ENCODE measurements at regions not wholly inside any gene's neighbourhood (a gene's known extent, or its start where the extent isn't known, plus 50 kb on each side); places are given as distances from the start of the nearest gene placed in this dataset.

GRCh38 chr11:134654161-134654915 lies 242.3 kb upstream of the B3GAT1 start:
- Mint-ChIP-seq H3K4me1 (ENCODE audit: insufficient read depth, unreplicated experiment) (no peaks in the 10 kb centered on the region), H3K4me3 (ENCODE audit: unreplicated experiment) (no peak overlapping the region), H3K27me3 (ENCODE audit: insufficient read depth, unreplicated experiment) (no peaks in the 10 kb centered on the region), H3K36me3 (ENCODE audit: insufficient read depth, unreplicated experiment) (no peaks in the 10 kb centered on the region), H3K27ac (ENCODE audit: low read depth, unreplicated experiment) (no peak overlapping the region), H3K9me3 (ENCODE audit: unreplicated experiment) (peaks cover 24% of the 10 kb centered on the region)
- CTCF ChIA-PET: interaction anchor here (0.7 kb wide), 1 partner anchor 8 kb away, joined by 3 read pairs; no protein-coding TSS in a partner anchor
- POLR2A ChIA-PET: no interaction called here
- TF ChIP-seq, protein P1, sequence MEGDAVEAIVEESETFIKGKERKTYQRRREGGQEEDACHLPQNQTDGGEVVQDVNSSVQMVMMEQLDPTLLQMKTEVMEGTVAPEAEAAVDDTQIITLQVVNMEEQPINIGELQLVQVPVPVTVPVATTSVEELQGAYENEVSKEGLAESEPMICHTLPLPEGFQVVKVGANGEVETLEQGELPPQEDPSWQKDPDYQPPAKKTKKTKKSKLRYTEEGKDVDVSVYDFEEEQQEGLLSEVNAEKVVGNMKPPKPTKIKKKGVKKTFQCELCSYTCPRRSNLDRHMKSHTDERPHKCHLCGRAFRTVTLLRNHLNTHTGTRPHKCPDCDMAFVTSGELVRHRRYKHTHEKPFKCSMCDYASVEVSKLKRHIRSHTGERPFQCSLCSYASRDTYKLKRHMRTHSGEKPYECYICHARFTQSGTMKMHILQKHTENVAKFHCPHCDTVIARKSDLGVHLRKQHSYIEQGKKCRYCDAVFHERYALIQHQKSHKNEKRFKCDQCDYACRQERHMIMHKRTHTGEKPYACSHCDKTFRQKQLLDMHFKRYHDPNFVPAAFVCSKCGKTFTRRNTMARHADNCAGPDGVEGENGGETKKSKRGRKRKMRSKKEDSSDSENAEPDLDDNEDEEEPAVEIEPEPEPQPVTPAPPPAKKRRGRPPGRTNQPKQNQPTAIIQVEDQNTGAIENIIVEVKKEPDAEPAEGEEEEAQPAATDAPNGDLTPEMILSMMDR (IDR thresholded peaks at IDR 0.05; ENCODE audit: unreplicated experiment): no peak
- intact Hi-C loops (cut with micrococcal nuclease): no loop called here
- DNase-seq (ENCODE audit: unreplicated experiment): no peak
- no TSS peak for BruUV-seq (replicated peaks)

DNA sequence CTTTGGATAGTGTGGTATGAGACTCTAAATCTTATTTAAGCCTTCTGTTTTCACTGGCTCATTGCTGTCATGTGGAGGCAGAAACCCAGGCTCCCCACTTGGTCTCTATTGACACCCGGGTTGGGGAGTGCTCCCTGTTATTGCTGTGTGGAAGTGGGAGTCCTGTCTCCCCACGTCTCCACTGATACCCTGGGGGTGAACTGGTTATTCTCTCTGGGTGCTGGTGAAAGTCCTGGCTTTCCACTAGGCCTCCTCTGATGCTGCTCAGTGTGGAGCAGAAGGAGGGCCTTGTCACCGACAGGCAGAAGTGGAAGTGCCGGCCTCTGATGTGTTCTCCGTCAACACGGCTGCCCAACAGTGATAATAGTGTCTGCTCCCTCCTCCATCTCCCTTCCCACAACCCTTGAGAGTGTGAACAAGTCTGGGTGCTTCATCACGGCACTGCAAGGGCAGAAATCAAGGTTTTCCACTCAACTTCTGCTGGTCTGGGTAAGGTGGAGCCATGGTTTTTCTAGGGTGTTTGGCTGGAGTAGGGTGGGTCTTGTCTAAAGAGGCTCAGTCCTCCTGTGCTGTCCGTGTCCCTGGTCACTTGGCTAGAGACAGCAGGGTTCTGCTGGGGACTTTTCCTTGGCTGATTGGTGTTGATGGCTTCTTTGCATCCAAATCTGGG lies 240.7 kb upstream of the B3GAT1 start:
- DNase-seq (ENCODE audit: unreplicated experiment): no peak
- ChIA-PET CTCF (interaction anchor here (0.7 kb wide), 1 partner anchor 10 kb away, joined by 3 read pairs; no protein-coding TSS in a partner anchor), POLR2A (interaction anchor here (0.6 kb wide), 1 partner anchor 77 kb away, joined by 3 read pairs; no protein-coding TSS in a partner anchor)
- Mint-ChIP-seq H3K27ac (ENCODE audit: low read depth, unreplicated experiment) (no peak overlapping the region), H3K4me3 (ENCODE audit: unreplicated experiment) (no peak overlapping the region), H3K9me3 (ENCODE audit: unreplicated experiment) (peaks cover 24% of the 10 kb centered on the region), H3K36me3 (ENCODE audit: insufficient read depth, unreplicated experiment) (no peaks in the 10 kb centered on the region), H3K27me3 (ENCODE audit: insufficient read depth, unreplicated experiment) (no peaks in the 10 kb centered on the region), H3K4me1 (ENCODE audit: insufficient read depth, unreplicated experiment) (no peaks in the 10 kb centered on the region)
- intact Hi-C loops (cut with micrococcal nuclease): no loop called here
- BruUV-seq (replicated peaks): no TSS peak
- TF ChIP-seq, protein P1 (IDR thresholded peaks at IDR 0.05; ENCODE audit: unreplicated experiment): no peak

GRCh38 chr11:134647066-134647743 lies 235.2 kb upstream of the B3GAT1 start:
- TF ChIP-seq, protein P1 (IDR thresholded peaks at IDR 0.05; ENCODE audit: unreplicated experiment): no peak
- Mint-ChIP-seq H3K27me3 (ENCODE audit: insufficient read depth, unreplicated experiment) (no peaks in the 10 kb centered on the region), H3K36me3 (ENCODE audit: insufficient read depth, unreplicated experiment) (no peaks in the 10 kb centered on the region)

DNA sequence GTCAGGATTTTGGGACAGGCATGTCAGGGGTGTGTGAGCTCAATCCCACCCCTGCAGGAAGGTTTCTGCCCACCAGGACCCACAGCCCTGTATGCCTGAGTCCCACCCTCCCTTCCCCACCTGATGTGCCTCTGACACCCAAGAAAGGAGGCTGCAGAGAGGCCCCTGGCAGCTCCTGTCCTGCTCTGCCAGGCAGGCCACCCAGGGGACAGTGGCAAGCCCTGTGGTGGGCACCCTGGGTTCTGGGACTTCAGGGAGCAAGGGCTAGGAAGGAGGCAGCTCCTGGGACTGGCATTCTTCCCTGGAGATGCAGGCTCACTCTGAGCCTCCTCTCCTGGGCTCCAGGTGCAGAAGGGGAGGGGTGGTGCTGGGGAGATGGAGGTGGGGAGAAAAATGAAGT lies 234.5 kb upstream of the B3GAT1 start:
- no peak overlapping the region for H3K27ac Mint-ChIP-seq (ENCODE audit: low read depth, unreplicated experiment)
- DNase-seq (ENCODE audit: unreplicated experiment): no peak
- no TSS peak for BruUV-seq (replicated peaks)
- no peak overlapping the region for H3K4me3 Mint-ChIP-seq (ENCODE audit: unreplicated experiment)
- ChIA-PET CTCF (interaction anchor here (0.6 kb wide), 1 partner anchor 8 kb away, joined by 3 read pairs; no protein-coding TSS in a partner anchor), POLR2A (no interaction called here)
- H3K9me3 Mint-ChIP-seq (ENCODE audit: unreplicated experiment): peaks cover 8% of the 10 kb centered on the region
- TF ChIP-seq, protein P1 (IDR thresholded peaks at IDR 0.05; ENCODE audit: unreplicated experiment): no peak
- no peaks in the 10 kb centered on the region for H3K4me1 Mint-ChIP-seq (ENCODE audit: insufficient read depth, unreplicated experiment)
- H3K27me3 Mint-ChIP-seq (ENCODE audit: insufficient read depth, unreplicated experiment): no peaks in the 10 kb centered on the region
- intact Hi-C loops (cut with micrococcal nuclease): no loop called here
- H3K36me3 Mint-ChIP-seq (ENCODE audit: insufficient read depth, unreplicated experiment): no peaks in the 10 kb centered on the region

More at GRCh38 chr11:134647066-134647743, 235.2 kb upstream of the B3GAT1 start:
- intact Hi-C loops (cut with micrococcal nuclease): no loop called here
- BruUV-seq (replicated peaks): no TSS peak
- no peaks in the 10 kb centered on the region for H3K4me1 Mint-ChIP-seq (ENCODE audit: insufficient read depth, unreplicated experiment)
- no peak overlapping the region for H3K4me3 Mint-ChIP-seq (ENCODE audit: unreplicated experiment)
- no peak overlapping the region for H3K27ac Mint-ChIP-seq (ENCODE audit: low read depth, unreplicated experiment)
- ChIA-PET POLR2A (no interaction called here), CTCF (no interaction called here)
- no peak for DNase-seq (ENCODE audit: unreplicated experiment)
- peaks cover 8% of the 10 kb centered on the region for H3K9me3 Mint-ChIP-seq (ENCODE audit: unreplicated experiment)

Data from MCF 10A (cell line).